SH-SY5Y (cell line): ENCODE measurements at regions not wholly inside any gene's neighbourhood (a gene's known extent, or its start where the extent isn't known, plus 50 kb on each side); places are given as distances from the start of the nearest gene placed in this dataset.

Experiments used
- GATA2 ChIP-seq: IDR thresholded peaks from 2 replicates; pipeline ENCODE4 v1.6.1; 2011; ENCODE audit warnings: mild to moderate bottlenecking, low read depth, low read length
- GATA3 ChIP-seq: IDR thresholded peaks from 2 replicates; pipeline ENCODE4 v1.6.1; 2011; ENCODE audit warnings: low read depth, mild to moderate bottlenecking, low read length, moderate library complexity

DNA sequence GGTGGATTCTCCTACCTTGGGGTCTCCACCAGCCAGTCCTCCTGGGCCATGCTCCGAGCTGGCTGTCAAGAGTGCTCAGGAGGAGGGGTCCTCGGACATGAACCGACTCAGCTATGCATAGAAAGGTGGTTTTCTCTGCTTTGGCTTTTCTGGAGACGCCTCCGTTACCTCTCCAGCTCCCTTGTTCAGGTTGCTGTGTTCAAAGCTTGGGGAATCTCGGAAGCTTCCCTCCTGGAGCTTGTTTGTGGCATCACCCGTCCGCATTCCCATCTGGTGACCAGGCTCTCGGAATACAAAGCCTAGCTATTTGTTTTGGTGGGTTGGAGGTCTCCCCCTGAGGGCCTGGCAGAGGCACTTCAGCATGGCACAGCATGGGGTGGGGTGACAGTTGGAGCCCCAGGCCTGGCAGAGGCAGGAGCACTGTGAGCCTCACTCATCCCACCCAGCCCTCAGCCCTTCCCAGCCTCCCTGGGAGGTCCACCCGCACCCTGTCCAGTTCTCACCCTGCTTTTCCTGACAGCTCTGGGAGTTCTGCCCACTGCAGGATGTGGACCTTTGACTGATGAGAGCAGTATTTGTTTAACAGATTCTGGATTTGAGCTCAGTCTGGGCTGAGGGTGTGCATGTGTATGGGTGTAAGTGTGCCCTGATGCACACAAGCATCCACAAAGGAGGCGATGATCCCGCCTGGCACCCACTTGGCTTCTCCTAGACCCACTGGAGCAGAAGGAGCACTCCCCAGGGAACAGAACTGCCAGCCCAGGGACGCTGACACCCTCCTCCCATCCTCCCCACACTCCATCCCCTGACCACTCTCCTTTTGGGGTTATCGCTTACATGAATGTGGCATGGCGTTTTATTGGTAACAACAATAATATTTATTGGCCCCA is 107.3 kb upstream of the HS6ST1 start:
- TF ChIP-seq GATA3 (no peak), GATA2 (no peak)

DNA sequence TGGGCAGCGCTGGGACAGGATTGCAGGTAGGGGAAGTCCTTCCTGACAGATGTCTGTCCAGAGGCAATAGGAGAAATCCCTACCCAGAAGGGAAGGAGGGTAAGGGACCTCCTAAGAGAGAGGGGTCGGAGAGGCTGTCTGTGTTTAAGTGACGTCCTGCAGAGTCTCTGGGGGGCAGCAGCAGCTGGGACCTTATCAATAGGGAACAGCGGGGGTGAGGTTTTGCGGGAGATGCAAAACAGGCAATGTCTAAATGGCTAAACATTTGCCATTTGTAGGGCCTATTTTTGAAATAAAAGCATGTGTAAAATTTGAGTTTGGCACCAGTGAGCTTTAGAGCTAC is 108.7 kb upstream of the HS6ST1 start:
- no peak for TF ChIP-seq GATA3
- TF ChIP-seq GATA2 = no peak

DNA sequence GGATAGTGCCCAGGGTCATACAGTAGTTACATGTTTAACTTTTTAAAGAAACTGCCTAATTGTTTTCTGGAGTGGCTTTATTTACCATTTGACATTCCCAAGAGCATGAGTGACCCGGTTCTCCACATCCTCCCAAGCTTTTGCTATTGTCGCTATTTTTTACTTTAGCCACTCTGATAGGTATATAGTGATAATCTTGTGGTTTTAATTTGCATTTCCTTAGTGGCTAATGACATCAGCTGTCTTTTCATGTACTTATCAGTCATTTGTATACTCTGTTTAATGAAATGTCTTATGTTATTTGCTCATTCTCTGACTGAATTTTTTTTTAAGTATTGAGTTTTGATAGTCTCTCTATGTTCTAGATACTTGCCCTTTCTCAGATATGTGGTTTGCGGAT is 109.7 kb upstream of the HS6ST1 start:
- no peak for TF ChIP-seq GATA2
- TF ChIP-seq GATA3 = no peak

DNA sequence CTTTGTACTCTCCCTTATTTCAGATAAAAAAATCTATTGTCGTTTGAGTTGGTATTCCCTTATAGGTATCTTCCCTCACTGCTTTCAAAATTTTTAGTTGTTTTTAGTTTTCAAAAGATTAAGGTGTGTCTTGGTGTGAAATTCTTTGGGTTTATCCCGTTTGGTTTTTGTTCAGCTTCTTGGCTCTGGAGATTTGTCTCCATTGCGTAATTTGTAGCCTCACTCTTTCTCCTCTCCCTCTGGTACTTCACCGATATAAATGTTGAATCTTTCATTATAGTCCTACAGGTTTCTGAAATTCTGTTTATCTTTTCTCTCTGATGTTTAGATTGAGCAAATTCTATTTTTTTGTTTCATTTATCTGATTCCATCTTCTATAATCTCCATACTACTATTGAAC is 113.8 kb upstream of the HS6ST1 start:
- TF ChIP-seq GATA3 = no peak

DNA sequence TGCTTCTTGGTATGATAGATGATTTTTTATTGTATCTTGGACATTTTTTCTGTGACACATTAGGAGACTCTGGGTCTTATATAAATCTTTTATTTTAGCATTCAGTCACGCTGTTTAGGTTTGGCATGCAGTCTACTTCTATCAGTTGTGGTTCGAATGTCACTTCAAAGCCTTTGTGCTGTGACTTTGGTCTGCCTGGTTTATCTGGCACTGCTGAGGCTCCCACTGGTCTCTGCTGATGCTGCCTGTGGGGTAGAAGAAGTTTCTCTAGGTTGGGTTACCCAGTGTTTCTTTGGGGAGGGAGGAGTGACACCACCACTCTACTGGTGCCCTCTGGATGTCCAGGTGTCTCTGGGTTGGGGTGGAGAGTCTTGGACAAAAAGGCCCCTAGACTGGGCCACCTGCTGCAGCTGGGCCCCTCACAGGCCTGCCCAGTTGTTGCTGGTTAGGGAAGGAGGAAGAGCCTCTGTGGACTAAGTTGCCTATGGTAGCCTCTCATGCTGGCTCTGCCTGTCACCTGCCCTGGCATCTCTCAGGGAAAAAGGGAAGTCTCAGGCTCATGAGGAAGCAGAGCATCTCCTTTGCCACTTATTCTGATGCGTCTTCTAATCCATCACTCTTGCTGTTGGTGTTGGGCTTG is 115.4 kb upstream of the HS6ST1 start:
- no peak for TF ChIP-seq GATA2

DNA sequence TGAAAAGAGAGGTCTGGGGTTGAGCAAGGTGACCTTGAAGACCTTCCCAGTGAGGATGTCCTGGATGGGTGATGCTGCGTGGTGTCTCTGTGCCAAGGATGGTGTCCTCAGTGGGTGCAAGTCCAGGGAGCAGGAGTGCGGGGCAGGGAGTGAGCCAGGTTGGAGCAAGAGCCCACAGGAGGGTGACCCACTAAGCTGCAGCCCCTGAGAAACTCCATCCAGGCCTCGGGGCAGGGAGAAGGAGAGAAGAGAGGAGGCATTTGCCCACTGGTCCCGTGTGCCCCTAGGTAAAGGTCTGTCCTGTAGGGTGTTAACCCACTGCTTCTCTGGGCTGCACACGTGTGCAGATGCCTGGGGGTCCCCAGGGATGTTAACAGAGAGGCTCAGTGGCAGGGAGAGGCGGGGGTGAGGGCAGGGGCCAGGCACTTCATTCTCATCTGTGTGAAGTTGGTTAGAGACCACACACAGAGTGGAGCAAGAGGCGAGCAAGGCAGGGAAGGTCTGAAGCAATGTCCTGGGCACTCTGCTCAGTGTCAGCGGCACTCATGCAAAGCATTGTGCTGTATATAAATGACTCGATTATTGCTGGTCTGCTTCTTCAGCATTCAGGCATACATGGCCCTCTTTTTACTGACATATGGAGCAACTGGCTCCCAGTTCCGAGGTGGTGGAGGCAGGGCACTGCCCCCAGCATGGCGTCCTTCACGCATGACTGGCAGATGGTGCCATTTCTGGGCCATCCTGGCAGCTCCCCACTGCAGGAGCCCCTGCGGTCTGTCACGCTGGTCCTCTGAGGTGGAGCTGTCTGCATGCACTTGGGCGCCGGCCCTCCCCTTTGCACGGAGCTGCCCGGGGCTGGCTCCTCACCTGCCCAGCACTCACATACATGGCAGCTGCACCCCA is 117.2 kb upstream of the HS6ST1 start:
- TF ChIP-seq GATA2 (no peak), GATA3 (no peak)

DNA sequence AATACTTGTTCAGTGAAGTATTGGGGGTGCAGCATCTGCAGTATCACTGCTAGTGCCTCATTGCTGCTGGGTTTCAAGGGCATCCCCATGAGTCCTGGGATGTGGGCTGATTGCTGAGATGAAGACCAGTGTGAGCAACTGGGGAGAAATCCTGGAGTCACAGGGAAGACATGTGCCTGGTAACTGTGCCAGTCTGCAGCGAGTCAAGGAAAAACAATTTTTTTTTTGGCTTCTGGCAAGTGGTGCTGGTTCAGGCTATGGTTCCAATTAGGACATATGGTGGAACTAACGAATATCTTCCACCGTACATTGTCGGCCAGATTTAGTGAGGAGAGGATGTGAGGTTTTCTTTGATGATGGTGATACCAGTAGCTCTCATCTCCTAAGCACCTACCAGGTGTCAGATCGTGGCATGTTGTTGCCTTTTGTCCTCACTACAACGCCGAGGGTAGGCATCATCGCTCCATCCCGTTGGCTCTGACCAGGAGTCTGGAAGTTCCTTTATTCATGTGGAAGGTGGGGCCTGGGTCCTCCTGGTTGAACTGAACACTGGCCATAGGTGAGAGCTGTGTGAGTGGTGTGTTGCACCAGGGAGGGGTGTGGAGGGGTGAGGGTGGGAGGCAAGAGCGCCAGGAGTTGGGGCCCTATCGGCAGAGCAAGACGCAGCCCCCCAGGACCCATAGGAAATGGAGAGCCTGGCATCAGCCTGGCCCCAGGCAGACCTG is 118.0 kb upstream of the HS6ST1 start:
- no peak for TF ChIP-seq GATA3
- TF ChIP-seq GATA2 = no peak

DNA sequence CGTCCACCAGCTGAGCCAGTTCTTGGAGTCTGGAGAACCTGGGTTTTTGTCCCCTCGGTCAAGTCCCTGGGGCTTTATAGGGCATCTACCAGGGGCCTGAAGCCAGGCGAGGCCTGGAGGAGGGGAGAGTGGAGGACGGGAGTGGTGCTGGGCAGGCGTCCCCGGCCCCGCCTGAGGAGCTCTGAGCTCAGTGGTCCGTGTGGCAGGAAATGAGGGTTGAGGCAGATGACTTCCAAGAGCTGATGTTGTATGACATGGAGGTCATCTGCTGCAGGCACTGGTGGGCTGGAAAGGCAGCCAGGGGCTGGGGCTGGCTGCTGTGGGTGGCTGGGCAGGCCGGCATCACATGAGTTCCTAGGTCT is 118.5 kb upstream of the HS6ST1 start:
- TF ChIP-seq GATA3 (no peak), GATA2 (no peak)

DNA sequence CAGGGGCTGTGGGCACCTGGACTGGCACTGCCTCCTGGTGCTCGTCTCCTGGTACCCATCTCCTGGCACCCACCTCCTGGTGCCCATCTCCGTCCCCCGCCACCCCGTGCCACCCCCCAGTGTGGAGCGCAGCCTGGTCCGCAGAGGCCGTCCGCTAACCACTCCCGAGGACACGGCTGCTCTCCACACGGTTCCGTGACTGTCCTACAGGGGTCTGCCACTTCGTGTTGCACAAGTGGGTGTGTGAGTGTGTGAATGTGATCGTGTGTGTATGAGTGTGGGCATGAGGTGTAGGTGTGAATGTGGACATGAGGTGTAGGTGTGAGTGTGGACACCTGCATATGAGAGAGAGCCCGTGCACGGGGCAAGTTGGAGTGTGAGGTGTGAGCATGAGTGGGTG is 119.4 kb upstream of the HS6ST1 start:
- TF ChIP-seq GATA3 (no peak), GATA2 (no peak)

DNA sequence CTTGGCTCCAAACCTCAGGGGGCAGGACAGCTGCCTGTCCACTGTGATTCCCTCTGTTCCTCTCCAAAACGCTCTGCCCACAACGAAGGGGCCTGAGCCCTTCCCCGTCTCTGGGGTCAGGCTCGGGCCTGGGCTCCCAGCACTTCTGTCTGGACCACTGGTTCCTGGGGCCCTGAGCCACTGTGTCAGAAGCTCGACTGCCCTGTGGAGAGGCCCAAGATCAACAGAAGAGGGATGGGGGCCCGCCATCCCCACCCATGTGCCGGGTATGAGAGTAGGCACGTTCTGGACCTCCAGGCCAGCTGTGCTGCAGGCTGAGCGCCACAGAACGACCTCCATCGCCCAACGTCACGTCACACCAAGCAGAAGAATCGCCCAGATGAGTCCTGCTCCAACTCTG is 119.9 kb upstream of the HS6ST1 start:
- TF ChIP-seq GATA3 = no peak
- TF ChIP-seq GATA2 = no peak

DNA sequence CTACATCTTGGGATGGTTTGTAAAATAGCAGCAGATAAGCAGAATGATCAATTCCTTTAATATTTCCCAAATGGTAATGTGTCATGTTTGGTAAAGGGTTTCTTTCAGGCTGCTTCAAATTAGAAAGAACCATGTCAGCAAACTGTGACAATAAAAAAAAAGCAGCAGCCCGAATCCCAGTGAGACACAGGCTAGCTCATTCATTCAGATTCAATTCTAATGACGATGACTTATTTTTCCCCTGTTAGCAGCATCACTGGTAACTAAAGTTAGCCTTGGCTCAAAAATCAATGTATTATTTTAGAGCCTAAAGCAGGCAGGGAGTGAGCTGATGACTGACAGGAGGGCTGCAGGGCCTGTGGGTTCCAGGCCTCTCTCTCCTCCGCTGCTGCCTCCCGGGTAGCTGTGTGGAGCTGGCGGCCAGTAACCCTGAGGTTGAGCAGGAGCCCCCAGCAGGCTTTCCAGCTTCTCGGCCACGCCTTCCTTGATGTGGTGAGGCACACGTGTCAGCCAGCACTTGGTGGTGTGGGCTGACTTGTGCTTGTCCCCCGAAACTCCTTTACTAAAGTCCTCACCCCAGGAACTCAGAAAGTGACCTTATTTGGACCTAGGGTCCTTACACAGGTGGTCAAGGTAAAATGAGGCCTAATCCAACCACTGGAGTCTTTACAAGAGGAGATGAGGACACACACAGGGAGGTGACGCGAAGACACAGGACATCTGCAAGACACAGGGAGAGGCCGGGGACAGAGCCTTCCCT is 120.5 kb upstream of the HS6ST1 start:
- TF ChIP-seq GATA2 = no peak
- no peak for TF ChIP-seq GATA3

DNA sequence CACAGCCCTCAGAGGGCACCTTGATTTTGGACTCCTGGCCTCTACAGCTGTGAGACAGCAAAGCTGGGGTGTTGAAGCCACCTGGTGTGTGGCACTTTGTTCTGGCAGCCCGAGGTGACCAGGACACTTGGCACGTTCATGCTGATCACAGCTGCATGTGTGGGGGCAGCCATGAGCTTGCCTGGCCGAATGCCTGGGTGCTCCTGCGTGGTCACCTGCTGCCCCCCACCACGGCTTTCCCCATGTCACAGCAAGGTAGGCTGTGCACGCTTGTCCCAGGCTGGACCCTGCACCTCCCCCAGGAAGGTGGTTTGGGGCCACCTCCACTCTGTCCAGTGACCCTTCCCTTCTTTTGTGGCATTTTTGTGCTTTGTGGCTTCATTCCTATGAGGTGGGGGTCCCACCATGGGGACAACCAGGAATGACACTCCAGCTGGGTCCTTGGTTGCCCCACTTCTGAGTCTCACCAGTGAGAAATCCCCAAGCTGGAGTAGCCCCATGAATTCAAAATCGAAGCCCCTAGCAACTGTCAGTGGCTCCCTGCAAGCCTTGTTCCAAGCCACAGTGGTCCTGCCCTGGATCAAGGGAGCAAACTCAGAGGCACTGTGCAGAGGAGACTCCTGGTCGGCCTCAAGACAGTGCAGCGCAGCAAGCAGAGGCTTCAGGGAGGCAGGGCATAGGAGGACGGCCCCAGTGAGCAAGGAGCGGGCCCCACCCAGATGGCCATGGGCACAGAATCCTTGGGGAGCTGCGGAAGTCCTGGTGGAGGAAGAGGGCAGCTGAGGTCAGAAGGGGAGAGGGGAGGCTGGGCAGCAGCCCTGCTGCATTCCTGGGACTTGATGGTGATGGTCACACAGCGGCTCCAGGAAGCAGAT is 121.4 kb upstream of the HS6ST1 start:
- TF ChIP-seq GATA2 = no peak
- TF ChIP-seq GATA3 = no peak
